Prostate gland (tissue), 2 donors: ENCODE measurements at regions not wholly inside any gene's neighbourhood (a gene's known extent, or its start where the extent isn't known, plus 50 kb on each side); places are given as distances from the start of the nearest gene placed in this dataset.

Experiments
- DNase-seq: peaks from one replicate; pipeline ENCODE4 v3.0.0-alpha.2; 2019; ENCODE audit warnings: low spot score
- H3K27ac ChIP-seq, 2 donors: fragments of 200-600 bp; sonication (generic); 2 replicates each; pipeline ENCODE4 v1.5.1; 2017 to 2019
- H3K27me3 ChIP-seq: fragments of 200-600 bp; sonication (generic); replicated peaks from 2 replicates; pipeline ENCODE4 v1.5.1; 2019; ENCODE audit not compliant: insufficient read depth
- H3K36me3 ChIP-seq, 2 donors: fragments of 200-600 bp; sonication (generic); 1 replicate in 1 of 2; 2 replicates in 1 of 2; pipeline versions ENCODE4 v1.5.1 to v1.8.1; 2017 to 2019
- H3K4me1 ChIP-seq: fragments of 200-600 bp; sonication (generic); replicated peaks from 2 replicates; pipeline ENCODE4 v1.5.1; 2019
- H3K4me3 ChIP-seq, 2 donors: fragments of 200-600 bp; sonication (generic); 2 replicates each; pipeline ENCODE4 v1.5.1; 2017 to 2019
- H3K9me3 ChIP-seq: fragments of 200-600 bp; sonication (generic); 2 replicates; pipeline ENCODE4 v1.5.1; 2017
- POLR2A ChIP-seq: fragments of 450-650 bp; IDR thresholded peaks from one replicate; pipeline ENCODE4 v1.6.1; 2016; ENCODE audit warnings: antibody characterized with exemption, mild to moderate bottlenecking
- POLR2AphosphoS5 ChIP-seq: sonication (generic); formaldehyde crosslinking; IDR thresholded peaks from one replicate; pipeline ENCODE4 v1.6.1; 2017; ENCODE audit warnings: antibody characterized with exemption
- WGBS: methylation state at CpG from one replicate; pipeline ENCODE4 v1.1.5; 2018; 5-methylcytosine and 5-hydroxymethylcytosine counted together
- intact Hi-C: fragments of 100-400 bp; cut with DNase I; formaldehyde crosslinking; loops from one replicate; pipeline ENCODE4 v1.14.2; 2022
- TF ChIP-seq, protein P1 (sequence below), 4 experiments: fragments of 200-600 bp in 2 of 4; fragments of 450-650 bp in 2 of 4; sonication (generic) in 2 of 4; IDR thresholded peaks; 1 replicate in 3 of 4; 2 replicates in 1 of 4; pipeline ENCODE4 v1.5.1; 2016 to 2019; ENCODE audit warnings: antibody characterized with exemption in 4 of 4, mild to moderate bottlenecking in 2 of 4, moderate library complexity in 2 of 4

DNA sequence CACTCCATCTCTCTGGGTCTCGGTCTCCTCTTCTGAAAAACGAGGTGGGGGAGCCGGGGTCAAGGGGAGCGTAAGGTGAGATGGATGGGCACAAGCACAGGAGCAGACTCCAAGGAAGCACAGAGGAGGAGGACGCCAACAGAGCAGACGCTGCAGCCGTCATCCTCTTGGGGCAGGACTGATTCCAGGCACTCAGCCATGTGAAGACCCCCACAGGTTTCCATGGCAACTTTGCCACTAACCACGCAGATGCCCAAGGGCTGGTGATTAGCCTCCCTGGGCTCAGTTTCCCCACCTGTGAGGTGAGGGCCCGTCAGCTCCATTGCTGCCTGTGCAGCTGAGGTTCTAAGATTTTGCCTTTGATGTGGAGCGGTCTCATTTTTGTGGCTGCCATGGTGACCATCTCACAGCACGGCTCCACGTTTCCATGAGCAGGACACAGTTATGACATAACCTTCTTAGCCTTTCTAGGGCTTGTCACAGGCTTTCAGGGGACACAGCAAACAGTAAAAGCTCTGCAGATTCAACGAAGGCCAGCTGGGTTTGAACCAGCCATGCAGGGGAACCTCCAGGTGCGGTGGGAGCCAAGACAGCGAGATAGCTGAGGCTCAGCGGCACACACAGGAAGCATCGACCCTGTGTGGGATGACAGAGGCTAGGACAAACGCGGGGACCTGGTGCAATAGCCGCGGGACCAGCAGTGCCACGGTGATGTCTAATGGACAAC, 170.3 kb downstream of the NUP210 start:
- no peak for TF ChIP-seq POLR2A
- no peak for TF ChIP-seq POLR2AphosphoS5
- TF ChIP-seq, protein P1, sequence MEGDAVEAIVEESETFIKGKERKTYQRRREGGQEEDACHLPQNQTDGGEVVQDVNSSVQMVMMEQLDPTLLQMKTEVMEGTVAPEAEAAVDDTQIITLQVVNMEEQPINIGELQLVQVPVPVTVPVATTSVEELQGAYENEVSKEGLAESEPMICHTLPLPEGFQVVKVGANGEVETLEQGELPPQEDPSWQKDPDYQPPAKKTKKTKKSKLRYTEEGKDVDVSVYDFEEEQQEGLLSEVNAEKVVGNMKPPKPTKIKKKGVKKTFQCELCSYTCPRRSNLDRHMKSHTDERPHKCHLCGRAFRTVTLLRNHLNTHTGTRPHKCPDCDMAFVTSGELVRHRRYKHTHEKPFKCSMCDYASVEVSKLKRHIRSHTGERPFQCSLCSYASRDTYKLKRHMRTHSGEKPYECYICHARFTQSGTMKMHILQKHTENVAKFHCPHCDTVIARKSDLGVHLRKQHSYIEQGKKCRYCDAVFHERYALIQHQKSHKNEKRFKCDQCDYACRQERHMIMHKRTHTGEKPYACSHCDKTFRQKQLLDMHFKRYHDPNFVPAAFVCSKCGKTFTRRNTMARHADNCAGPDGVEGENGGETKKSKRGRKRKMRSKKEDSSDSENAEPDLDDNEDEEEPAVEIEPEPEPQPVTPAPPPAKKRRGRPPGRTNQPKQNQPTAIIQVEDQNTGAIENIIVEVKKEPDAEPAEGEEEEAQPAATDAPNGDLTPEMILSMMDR (IDR thresholded peaks at IDR 0.05): no peak
- Histone ChIP-seq H3K36me3 (no peaks in the 10 kb centered on the region), H3K9me3 (no peaks in the 10 kb centered on the region), H3K27ac (no peak overlapping the region), H3K4me3 (no peak overlapping the region), H3K4me1 (no peaks in the 10 kb centered on the region), H3K27me3 (peaks cover 2% of the 10 kb centered on the region)
- WGBS: 79% methylated on average over 22 of the region's 22 CpGs
- intact Hi-C loops: no loop called here
- DNase-seq: no peak

DNA sequence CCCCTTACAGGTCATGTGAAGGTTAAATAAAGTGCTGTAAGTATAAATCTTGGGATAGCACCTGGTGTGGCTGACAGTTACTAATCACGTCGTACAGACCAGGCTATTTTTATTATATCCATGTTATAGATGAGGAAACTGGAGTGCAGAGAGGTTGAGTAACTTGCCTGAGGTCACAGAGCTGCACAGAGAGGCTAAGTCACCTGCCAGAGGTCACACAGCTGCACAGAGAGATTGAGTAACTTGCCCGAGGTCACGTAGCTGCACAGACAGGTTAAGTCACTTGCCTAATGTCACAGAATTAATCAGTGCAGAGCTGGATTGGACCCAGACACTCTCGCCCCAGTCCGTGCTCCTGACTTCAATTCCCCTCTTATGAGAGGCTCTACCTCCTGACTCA, 171.5 kb downstream of the NUP210 start:
- DNase-seq: no peak
- Histone ChIP-seq H3K4me1 (no peaks in the 10 kb centered on the region), H3K27ac (no peak overlapping the region), H3K4me3 (no peak overlapping the region), H3K36me3 (no peaks in the 10 kb centered on the region), H3K27me3 (peaks cover 2% of the 10 kb centered on the region), H3K9me3 (no peaks in the 10 kb centered on the region)
- intact Hi-C loops: no loop called here
- TF ChIP-seq POLR2AphosphoS5 (no peak), POLR2A (no peak)
- TF ChIP-seq, protein P1 (IDR thresholded peaks at IDR 0.05): no peak
- WGBS: 79% methylated on average over 6 of the region's 6 CpGs

DNA sequence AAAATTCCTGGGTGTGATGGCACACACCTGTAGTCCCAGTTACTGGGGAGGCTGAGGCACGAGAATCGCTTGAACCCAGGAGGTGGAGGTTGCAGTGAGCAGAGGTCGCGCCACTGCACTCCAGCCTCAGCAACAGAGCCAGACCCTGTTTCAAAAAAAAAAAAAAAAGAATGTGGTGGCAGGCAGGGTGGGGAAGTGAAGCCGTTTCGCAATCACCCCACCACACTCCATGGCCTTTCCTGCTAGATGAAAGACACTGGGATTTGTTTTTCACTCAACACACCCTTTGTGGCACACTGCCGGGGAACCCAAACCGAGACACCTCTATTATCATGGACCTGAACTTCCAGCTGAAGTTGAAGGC, 172.4 kb upstream of the IQSEC1 start:
- TF ChIP-seq POLR2AphosphoS5: no peak
- TF ChIP-seq POLR2A: no peak
- TF ChIP-seq, protein P1 (IDR thresholded peaks at IDR 0.05): no peak

DNA sequence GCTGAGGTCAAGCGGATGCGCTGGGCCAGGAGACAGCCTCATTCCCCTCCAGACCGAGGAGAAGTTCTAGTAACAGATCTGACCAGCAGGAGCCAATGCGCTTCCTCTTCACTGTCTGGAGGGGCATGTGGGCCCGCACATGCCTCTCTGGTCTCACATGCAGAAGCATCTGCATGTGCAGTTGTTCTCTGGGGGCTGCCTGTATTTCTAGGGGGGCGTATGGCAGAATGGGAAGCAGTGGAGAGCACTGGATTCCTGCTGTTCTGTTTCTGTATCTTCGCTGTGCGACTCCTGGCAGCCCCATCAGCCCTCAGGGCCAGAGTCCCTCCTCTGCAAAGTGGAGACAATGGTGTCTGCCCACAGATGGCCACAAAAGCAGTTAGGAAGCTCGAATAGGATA, 170.4 kb upstream of the IQSEC1 start:
- H3K4me3 ChIP-seq: no peak overlapping the region
- intact Hi-C loops: no loop called here
- no peak overlapping the region for H3K27ac ChIP-seq
- H3K4me1 ChIP-seq: no peaks in the 10 kb centered on the region
- no peaks in the 10 kb centered on the region for H3K9me3 ChIP-seq
- peaks cover 2% of the 10 kb centered on the region for H3K27me3 ChIP-seq
- no peak for DNase-seq
- H3K36me3 ChIP-seq: no peaks in the 10 kb centered on the region
- TF ChIP-seq POLR2A (no peak), POLR2AphosphoS5 (no peak)
- TF ChIP-seq, protein P1 (IDR thresholded peaks at IDR 0.05): no peak
- WGBS: 81% methylated on average over 9 of the region's 9 CpGs

More for the DNA sequence above, 172.4 kb upstream of the IQSEC1 start:
- no peaks in the 10 kb centered on the region for H3K9me3 ChIP-seq
- no peak for DNase-seq
- no peak overlapping the region for H3K4me3 ChIP-seq
- no peaks in the 10 kb centered on the region for H3K36me3 ChIP-seq
- no peaks in the 10 kb centered on the region for H3K4me1 ChIP-seq
- intact Hi-C loops: no loop called here
- no peak overlapping the region for H3K27ac ChIP-seq
- H3K27me3 ChIP-seq: peaks cover 2% of the 10 kb centered on the region
- 90% methylated on average over 8 of the region's 8 CpGs for WGBS

DNA sequence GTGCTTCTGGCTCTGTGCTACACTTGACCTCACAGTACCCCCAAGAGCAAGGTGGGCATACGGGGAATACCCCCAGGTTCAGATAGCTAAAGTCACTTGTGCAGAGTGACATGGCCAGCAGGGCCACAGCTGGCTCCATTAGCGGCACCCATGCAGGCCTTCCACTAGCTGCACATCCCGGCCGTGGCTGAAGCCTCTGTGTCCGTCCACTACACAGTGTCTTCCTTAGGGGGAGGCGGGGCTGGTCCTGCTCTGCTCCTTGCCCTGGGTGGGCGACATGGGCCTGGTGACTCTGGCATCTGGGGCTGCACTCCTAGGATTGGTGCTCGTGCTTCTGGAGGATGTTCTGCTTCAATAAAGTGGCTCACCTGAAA, 169.1 kb upstream of the IQSEC1 start:
- no peaks in the 10 kb centered on the region for H3K27me3 ChIP-seq
- no peaks in the 10 kb centered on the region for H3K4me1 ChIP-seq
- H3K9me3 ChIP-seq: no peaks in the 10 kb centered on the region
- 94% methylated on average over 8 of the region's 8 CpGs for WGBS
- intact Hi-C loops: no loop called here
- no peak overlapping the region for H3K4me3 ChIP-seq
- no peak for DNase-seq
- TF ChIP-seq, protein P1 (IDR thresholded peaks at IDR 0.05): no peak
- TF ChIP-seq POLR2AphosphoS5: no peak
- no peak for TF ChIP-seq POLR2A
- no peaks in the 10 kb centered on the region for H3K36me3 ChIP-seq
- H3K27ac ChIP-seq: no peak overlapping the region
